HCT116 (cell line): ENCODE measurements at regions not wholly inside any gene's neighbourhood (a gene's known extent, or its start where the extent isn't known, plus 50 kb on each side); places are given as distances from the start of the nearest gene placed in this dataset.

Experiments used
- ELF1 ChIP-seq: IDR thresholded peaks from 2 replicates; pipeline ENCODE4 v1.6.1; 2012; ENCODE audit warnings: low read depth, borderline replicate concordance
- EZH2 ChIP-seq: fragments of 200-600 bp; sonication (generic); IDR thresholded peaks from 2 replicates; pipeline ENCODE4 v1.6.1; 2017; ENCODE audit warnings: antibody characterized with exemption, mixed run types
- EZH2phosphoT487 ChIP-seq: fragments of 200-600 bp; IDR thresholded peaks from 2 replicates; pipeline ENCODE4 v1.6.1; 2018; ENCODE audit warnings: antibody characterized with exemption, borderline replicate concordance
- SP1 ChIP-seq: IDR thresholded peaks from 2 replicates; pipeline ENCODE4 v1.6.1; 2012; ENCODE audit warnings: low read depth
- SRF ChIP-seq: IDR thresholded peaks from 2 replicates; pipeline ENCODE4 v1.6.1; 2012; ENCODE audit warnings: low read depth
- TCF7L2 ChIP-seq: IDR thresholded peaks from 2 replicates; pipeline ENCODE4 v1.7.0; 2011; ENCODE audit warnings: borderline replicate concordance, inconsistent platforms; ENCODE audit not compliant: insufficient read depth, insufficient read length; ENCODE audit errors: extremely low read depth
- YY1 ChIP-seq: IDR thresholded peaks from 2 replicates; pipeline ENCODE4 v1.6.1; 2011; ENCODE audit warnings: low read length, low read depth, moderate library complexity, mild to moderate bottlenecking; ENCODE audit not compliant: insufficient replicate concordance; ENCODE audit errors: extremely low read depth
- TF ChIP-seq, protein P1 (sequence below): IDR thresholded peaks from 2 replicates; pipeline ENCODE4 v1.6.1; 2012; ENCODE audit warnings: low read depth
- TF ChIP-seq, protein P2 (sequence below), 3 experiments: fragments of 200-600 bp in 1 of 3; sonication (generic) in 1 of 3; IDR thresholded peaks in 2 of 3; conservative IDR thresholded peaks in 1 of 3; 2 replicates each; pipeline ENCODE4 v1.5.1; 2012 to 2017; ENCODE audit warnings: low read depth in 2 of 3, low read length in 2 of 3, antibody characterized with exemption in 1 of 3, borderline replicate concordance in 1 of 3, control low read depth in 1 of 3, mild to moderate bottlenecking in 1 of 3, mixed read lengths in 1 of 3, mixed run types in 1 of 3, moderate library complexity in 1 of 3; ENCODE audit not compliant: insufficient read depth in 1 of 3

DNA sequence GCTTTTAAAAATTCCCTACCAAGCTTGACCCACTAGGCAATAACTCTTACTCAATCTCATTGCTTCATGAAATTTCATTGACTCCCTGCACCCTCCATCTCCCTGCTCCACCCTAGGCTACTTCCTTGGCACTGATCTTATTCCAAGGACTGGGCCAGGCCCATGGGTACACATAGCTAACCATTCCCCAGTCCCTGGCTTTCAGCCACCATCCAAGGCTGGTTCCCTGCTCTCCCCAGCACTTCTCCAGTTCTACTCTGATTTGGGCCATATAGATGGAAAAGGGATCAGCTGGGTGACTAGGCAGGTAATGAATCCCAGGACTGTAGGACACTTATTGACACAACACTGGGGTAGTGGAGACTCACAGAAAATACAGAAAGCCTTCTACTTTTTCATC lies 88.1 kb upstream of the NEO1 start:
- TF ChIP-seq, protein P1, sequence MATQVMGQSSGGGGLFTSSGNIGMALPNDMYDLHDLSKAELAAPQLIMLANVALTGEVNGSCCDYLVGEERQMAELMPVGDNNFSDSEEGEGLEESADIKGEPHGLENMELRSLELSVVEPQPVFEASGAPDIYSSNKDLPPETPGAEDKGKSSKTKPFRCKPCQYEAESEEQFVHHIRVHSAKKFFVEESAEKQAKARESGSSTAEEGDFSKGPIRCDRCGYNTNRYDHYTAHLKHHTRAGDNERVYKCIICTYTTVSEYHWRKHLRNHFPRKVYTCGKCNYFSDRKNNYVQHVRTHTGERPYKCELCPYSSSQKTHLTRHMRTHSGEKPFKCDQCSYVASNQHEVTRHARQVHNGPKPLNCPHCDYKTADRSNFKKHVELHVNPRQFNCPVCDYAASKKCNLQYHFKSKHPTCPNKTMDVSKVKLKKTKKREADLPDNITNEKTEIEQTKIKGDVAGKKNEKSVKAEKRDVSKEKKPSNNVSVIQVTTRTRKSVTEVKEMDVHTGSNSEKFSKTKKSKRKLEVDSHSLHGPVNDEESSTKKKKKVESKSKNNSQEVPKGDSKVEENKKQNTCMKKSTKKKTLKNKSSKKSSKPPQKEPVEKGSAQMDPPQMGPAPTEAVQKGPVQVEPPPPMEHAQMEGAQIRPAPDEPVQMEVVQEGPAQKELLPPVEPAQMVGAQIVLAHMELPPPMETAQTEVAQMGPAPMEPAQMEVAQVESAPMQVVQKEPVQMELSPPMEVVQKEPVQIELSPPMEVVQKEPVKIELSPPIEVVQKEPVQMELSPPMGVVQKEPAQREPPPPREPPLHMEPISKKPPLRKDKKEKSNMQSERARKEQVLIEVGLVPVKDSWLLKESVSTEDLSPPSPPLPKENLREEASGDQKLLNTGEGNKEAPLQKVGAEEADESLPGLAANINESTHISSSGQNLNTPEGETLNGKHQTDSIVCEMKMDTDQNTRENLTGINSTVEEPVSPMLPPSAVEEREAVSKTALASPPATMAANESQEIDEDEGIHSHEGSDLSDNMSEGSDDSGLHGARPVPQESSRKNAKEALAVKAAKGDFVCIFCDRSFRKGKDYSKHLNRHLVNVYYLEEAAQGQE: no peak
- no peak for TF ChIP-seq SP1
- TF ChIP-seq, protein P2, sequence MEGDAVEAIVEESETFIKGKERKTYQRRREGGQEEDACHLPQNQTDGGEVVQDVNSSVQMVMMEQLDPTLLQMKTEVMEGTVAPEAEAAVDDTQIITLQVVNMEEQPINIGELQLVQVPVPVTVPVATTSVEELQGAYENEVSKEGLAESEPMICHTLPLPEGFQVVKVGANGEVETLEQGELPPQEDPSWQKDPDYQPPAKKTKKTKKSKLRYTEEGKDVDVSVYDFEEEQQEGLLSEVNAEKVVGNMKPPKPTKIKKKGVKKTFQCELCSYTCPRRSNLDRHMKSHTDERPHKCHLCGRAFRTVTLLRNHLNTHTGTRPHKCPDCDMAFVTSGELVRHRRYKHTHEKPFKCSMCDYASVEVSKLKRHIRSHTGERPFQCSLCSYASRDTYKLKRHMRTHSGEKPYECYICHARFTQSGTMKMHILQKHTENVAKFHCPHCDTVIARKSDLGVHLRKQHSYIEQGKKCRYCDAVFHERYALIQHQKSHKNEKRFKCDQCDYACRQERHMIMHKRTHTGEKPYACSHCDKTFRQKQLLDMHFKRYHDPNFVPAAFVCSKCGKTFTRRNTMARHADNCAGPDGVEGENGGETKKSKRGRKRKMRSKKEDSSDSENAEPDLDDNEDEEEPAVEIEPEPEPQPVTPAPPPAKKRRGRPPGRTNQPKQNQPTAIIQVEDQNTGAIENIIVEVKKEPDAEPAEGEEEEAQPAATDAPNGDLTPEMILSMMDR (IDR thresholded peaks at IDR 0.05 in 2 of 3, conservative IDR thresholded peaks at IDR 0.05 in 1 of 3; ENCODE audit: borderline replicate concordance in 1 of 3, insufficient read depth in 1 of 3, low read depth in 2 of 3, low read length in 2 of 3): no peak
- no peak for TF ChIP-seq YY1
- TF ChIP-seq EZH2: no peak
- no peak for TF ChIP-seq SRF
- TF ChIP-seq TCF7L2: no peak
- TF ChIP-seq ELF1: no peak
- no peak for TF ChIP-seq EZH2phosphoT487
